ENCODE measurements at regions not wholly inside any gene's neighbourhood (a gene's known extent, or its start where the extent isn't known, plus 50 kb on each side); places are given as distances from the start of the nearest gene placed in this dataset.
"Not testable (repeated sequence)": the region's sequence is repeated elsewhere in the genome, so short reads cannot be mapped to it uniquely, and the experiment has no call there.

DNA sequence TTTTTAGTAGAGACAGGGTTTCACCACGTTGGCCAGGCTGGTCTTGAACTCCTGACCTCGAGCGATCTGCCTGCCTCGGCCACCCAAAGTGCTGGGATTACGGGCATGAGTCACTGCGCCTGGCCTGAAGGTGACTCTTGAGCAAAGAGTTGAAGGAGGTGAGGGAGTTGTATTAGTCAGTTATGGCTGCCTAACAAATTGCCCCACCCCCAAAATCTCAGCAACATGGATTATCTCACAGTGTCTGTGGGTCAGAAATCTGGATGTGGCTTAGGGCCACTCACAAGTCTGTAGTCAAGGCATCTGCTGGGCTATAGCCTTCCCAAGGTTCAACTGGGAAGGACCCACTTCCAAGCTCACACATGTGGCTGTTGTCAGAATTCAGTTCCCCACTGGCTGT, 52.8 kb upstream of the ADGRE5 start:
- no peak for FAIRE-seq
- TF ChIP-seq POLR2A (IDR thresholded peaks at IDR 0.05; ENCODE audit: low read depth, low read length): no peak
- DNase-seq (ENCODE audit: insufficient read length, low spot score): no peak

DNA sequence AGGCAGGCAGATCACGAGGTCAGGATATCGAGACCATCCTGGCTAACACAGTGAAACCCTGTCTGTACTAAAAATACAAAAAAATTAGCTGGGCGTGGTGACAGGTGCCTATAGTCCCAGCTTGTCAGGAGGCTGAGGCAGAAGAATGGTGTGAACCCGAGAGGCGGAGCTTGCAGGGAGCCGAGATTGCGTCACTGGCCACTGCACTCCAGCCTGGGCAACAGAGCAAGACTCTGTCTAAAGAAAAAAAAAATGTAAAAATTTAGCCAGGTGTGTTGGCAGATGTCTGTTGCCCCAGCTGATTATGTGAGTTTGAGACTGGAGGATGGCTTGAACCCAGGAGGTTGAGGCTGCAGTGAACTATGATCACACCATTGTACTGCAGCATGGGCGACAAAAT, 54.2 kb upstream of the ADGRE5 start:
- FAIRE-seq; DNase-seq (ENCODE audit: insufficient read length, low spot score): not testable (repeated sequence)

DNA sequence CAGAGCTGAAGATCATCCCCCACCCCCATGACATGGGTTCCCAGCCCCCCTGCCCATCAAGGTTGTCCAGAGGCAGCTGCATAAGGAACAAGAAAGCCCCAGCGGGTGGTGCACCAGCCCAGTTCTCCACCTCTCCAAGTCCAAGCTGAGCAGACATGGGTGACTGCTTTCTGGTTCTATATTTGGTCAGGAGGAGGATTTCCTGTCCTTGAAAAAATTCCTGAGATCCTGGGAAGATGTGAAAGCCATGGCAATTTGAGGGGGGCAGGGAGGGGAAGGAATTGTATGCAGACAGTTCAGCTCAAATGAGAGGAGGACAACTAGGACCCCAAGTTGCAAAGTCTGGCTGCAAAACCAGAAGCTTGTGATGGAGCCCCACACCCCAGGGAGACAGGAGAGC, 55.4 kb upstream of the ADGRE5 start:
- no peak for DNase-seq (ENCODE audit: insufficient read length, low spot score)
- FAIRE-seq: no peak

DNA sequence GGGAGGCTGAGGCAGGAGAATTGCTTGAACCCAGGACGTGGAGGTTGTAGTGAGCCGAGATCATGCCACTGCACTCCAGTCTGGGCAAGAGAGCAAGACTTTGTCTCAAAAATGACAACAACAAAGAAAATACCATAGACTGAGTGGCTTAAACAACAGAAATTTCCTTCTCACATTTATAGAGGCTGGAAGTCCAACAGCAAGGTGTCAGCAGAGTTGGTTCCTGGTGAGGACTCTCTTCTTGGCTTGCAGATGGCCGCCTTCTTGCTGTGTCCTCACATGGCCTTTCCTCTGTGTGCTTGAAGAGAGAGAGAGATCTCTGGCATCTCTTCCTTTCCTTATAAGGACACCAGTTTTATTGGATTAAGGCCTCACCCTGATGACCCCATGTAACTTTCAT, 56.1 kb upstream of the ADGRE5 start:
- DNase-seq (ENCODE audit: insufficient read length, low spot score) (no peak), FAIRE-seq (no peak)
- TF ChIP-seq POLR2A (IDR thresholded peaks at IDR 0.05; ENCODE audit: low read depth, low read length): no peak

More for the DNA sequence above, 55.4 kb upstream of the ADGRE5 start:
- TF ChIP-seq POLR2A (IDR thresholded peaks at IDR 0.05; ENCODE audit: low read depth, low read length): no peak

DNA sequence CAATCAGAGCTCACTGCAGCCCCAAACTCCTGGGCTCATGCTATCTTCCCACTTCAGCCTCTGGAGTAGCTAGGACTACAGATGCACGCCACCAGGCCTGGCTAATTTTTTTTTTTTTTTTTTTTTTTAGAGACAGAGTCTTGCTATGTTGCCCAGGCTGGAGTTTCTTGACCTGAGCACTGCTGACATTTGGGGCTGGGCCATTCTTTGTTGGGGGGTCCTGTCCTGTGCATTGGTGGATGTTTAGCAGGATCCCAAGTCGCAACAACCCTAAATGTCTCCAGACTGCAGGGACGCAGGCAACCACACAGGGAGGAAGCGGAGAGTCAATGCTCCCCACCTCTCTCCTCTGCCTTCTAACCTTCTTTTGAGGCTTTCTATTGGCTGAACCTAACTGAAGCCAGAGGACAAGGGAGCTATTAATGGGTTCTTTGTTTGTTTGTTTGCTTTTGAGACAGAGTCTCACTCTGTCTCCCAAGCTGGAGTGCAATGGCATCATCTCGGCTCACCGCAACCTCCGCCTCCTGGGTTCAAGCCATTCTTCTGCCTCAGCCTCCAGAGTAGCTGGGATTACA, 58.3 kb upstream of the ADGRE5 start:
- no peak for FAIRE-seq
- no peak for DNase-seq (ENCODE audit: insufficient read length, low spot score)
- TF ChIP-seq POLR2A (IDR thresholded peaks at IDR 0.05; ENCODE audit: low read depth, low read length): no peak

DNA sequence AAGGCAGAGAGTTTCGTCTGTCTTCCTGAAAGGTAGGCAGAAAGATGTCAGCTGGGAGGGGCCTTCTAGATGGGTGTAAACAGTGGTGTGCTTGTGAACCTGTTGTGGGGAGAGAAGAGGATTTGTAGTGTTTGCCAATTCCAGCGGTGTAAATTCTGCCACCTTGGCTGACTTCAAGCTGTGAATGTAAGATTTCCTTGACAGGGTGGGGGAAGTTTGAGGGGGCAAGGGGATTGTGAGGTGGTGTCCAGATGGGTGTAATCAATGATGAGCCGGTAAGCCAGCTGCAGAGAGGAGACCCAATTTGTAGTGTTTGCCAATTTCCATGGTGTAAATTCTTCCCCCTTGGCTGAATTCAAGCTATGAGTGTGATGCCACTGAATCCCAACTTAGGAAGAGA, 61.0 kb upstream of the ADGRE5 start:
- FAIRE-seq (no peak), DNase-seq (ENCODE audit: insufficient read length, low spot score) (no peak)
- TF ChIP-seq POLR2A (IDR thresholded peaks at IDR 0.05; ENCODE audit: low read depth, low read length): no peak

DNA sequence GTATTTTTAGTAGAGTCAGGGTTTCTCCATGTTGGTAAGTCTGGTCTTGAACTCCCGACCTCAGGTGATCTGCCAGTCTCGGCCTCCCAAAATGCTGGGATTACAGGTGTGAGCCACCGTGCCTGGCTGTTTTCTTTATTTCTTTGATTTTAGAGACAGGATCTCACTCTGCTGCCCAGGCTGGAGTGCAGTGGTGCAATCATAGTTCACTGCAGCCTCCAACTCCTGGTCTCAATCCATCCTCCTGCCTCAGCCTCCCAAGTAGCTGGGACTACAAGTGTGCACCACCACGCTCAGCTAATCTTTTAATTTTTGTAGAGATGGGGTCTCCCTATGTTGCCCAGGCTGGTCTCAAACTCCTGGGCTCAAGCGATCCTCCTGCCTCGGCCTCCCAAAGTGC, 61.5 kb upstream of the ADGRE5 start:
- DNase-seq (ENCODE audit: insufficient read length, low spot score): not testable (repeated sequence)

DNA sequence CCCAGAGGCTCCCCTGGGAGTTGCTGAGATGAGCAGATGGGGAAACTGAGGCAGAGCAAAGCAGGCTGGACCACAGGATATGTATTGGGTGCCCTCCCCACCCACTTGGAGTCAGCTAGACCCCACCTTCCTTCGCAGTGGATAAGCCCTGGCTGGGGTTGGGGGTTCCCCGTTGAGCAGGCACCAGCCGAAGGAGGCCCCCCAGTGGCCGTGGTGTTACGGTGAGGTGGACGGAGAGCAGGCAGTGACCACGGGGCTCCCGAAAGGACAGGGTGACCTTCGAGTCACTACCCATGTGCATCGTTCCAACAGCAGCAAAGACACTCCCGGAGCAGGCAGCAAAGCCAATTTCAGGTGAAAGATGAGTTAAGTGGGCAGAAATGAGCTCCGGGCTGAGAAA, 62.4 kb upstream of the ADGRE5 start:
- no peak for DNase-seq (ENCODE audit: insufficient read length, low spot score)
- no peak for TF ChIP-seq POLR2A (IDR thresholded peaks at IDR 0.05; ENCODE audit: low read depth, low read length)
- FAIRE-seq: no peak

More for the DNA sequence above, 61.5 kb upstream of the ADGRE5 start:
- not testable (repeated sequence) for FAIRE-seq

DNA sequence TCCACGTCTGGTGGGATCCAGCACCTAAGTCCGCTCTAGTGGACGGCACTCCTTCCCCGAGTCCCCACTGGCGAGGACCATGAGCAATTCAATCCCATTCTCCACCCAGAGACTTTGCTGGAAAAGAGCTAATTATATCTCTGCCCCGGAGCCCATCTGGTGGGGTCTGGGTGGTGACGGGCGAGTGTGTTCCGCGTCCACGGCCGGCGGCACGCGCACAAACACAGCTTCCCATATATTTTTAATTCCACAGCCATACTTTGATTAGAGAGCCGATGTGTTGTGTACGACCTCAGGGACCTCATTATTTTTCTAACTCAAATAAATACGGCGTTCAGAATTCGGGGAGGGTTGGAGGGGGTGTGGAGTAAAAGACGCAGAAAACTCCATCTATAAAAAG, 64.1 kb upstream of the ADGRE5 start:
- FAIRE-seq (no peak), DNase-seq (ENCODE audit: insufficient read length, low spot score) (no peak)
- TF ChIP-seq POLR2A (IDR thresholded peaks at IDR 0.05; ENCODE audit: low read depth, low read length): no peak

DNA sequence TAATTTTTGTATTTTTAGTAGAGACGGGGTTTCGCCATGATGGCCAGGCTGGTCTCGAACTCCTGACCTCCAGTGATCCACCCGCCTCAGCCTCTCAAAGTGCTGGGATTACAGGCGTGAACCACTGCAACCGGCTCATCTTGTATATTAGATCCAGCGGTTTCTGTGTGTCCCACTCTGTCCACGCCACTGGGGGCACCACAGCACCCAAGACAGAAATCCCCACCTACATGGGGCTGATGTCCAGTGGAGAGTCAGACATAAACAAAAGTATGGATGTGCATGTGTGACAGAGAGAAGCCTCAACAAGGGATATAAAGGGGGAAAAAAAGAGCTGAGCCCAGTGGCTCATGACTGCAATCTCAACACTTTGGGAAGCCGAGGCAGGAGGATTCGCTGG, 65.8 kb upstream of the ADGRE5 start:
- no peak for DNase-seq (ENCODE audit: insufficient read length, low spot score)
- no peak for FAIRE-seq

DNA sequence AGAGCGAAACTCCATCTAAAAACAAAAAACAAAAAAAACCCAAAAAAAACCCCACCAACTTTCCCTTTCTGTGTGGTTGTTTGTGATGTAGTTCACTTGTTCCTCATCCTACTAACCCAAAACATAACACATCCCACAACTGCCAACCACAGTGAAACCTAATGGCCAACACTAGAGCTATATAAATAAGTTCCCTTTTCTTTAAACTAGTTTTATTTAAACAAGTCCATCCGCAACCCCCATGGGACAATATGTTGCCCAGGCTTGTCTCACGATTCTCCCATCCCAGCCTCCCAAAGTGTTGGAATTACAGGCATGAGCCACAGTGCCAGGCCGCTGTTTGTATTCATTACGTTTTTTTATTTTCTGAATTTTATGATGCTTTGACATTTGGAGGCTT, 71.2 kb upstream of the ADGRE5 start:
- no peak for TF ChIP-seq POLR2A (IDR thresholded peaks at IDR 0.05; ENCODE audit: low read depth, low read length)
- DNase-seq (ENCODE audit: insufficient read length, low spot score) (no peak), FAIRE-seq (no peak)

More for the DNA sequence above, 65.8 kb upstream of the ADGRE5 start:
- no peak for TF ChIP-seq POLR2A (IDR thresholded peaks at IDR 0.05; ENCODE audit: low read depth, low read length)

DNA sequence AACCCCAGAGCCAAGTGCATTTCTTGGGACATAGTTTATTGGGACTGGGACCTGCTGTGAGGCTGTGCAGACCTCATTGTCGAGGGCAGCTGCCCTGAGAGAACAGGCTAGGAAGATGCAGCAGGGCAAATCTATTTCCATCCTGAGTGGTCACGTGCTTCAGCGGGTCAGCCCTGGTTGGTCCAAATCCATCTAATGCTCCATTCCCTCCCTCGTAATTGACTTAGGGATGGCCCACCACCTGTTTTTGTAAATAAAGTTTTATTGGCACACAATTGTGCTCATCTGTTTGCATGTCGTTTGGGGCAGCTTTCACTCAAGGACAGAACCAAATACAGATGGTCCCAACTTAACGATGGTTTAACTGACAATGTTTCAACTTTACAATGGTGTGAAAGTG, 75.5 kb upstream of the ADGRE5 start:
- DNase-seq (ENCODE audit: insufficient read length, low spot score) (no peak), FAIRE-seq (no peak)
- no peak for TF ChIP-seq POLR2A (IDR thresholded peaks at IDR 0.05; ENCODE audit: low read depth, low read length)

DNA sequence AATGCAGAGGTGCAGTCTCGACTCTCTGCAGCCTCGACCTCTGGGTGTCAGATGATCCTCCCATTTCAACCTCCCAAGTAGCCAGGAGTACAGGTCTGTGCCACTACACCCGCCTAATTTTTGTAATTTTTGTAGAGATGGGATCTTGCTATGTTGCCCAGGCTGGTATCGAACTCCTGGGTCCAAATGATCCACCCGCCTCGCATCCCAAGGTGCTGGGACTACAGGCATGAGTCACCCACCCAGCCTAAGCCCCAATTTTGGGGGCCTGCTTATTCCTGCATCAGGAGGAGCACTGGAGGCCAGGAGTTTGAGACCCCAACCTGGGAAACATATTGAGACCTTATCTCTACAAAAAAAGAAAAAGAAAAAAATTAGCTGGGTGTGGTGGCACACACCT, 80.1 kb upstream of the ADGRE5 start:
- DNase-seq (ENCODE audit: insufficient read length, low spot score) (no peak), FAIRE-seq (no peak)
- TF ChIP-seq POLR2A (IDR thresholded peaks at IDR 0.05; ENCODE audit: low read depth, low read length): no peak

DNA sequence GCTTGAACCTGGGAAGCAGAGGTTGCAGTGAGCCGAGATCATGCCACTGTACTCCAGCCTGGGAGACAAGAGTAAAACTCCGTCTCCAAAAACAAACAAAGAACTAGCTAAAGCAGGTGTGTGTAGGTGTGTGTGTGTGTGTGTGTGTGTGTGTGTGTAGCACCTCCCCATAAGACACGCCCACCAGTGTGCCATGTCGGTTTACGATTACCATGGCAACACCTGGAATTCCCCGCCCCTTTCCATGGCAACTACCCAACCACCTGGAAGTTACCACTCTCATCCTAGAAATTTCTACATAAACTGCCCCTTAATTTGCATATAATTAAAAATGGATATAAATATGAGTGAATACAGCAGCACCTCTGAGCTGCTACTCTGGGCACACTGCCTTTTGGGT, 80.9 kb upstream of the ADGRE5 start:
- TF ChIP-seq POLR2A (IDR thresholded peaks at IDR 0.05; ENCODE audit: low read depth, low read length): no peak
- FAIRE-seq (no peak), DNase-seq (ENCODE audit: insufficient read length, low spot score) (no peak)

DNA sequence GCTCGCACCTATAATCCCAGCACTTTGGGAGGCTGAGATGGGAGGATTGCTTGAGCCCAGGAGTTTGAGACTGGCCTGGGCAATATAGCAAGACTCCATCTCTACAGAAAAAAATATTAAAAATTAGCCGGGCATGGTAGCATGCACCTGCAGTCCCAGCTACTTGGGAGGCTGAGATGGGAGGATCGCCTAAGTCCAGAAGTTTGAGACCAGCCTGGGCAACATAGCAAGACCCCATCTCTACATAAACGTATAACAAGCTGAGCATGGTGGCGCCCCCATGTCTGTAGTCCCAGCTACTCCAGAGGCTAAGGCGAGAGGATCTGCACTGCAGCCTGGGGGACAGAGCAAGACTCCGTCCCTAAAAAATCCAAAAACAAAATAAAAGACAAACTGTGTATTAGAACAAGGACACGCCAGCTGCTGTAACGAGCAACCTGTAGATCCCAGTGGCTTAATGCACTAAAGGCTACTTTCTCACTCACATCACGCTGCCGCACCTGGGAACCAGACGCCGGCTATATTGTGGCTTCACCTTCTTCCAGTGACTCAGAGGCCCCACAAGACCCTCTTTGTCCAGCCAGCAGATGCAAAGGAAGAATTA, 81.9 kb upstream of the ADGRE5 start:
- FAIRE-seq; DNase-seq (ENCODE audit: insufficient read length, low spot score): not testable (repeated sequence)

DNA sequence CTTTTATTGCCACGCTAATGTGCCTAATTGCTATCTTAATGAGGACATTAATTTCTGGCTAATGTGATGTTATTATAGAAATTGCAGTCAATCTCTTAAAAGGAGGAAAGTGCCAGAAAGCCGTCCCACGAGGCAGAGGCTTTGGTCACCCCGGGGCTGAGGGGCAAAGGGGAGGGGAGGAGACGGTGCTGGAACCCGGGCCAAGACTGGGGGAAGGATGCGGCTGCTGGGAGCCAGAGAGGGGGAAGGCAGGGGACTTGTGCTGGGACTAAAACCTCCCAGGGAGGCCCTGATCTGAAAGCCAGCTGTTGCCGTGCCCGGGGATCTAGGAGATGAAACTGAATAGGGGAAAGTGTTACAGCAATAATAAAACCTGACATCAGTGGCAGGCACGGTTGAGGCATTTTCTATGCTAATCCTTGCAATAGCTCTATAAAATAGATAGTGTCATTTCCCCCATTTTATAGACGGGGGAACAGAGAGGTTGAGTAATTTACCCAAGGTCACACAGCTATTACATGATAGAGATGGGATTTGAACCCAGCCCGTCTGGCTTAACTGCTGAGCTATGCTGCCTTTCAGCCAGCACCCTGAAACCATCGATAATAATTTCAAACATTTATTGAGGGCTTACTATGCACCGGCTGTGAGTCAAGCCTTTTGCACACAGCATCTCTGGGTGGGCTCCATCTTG, 83.2 kb upstream of the ADGRE5 start:
- not testable (repeated sequence) for FAIRE-seq

DNA sequence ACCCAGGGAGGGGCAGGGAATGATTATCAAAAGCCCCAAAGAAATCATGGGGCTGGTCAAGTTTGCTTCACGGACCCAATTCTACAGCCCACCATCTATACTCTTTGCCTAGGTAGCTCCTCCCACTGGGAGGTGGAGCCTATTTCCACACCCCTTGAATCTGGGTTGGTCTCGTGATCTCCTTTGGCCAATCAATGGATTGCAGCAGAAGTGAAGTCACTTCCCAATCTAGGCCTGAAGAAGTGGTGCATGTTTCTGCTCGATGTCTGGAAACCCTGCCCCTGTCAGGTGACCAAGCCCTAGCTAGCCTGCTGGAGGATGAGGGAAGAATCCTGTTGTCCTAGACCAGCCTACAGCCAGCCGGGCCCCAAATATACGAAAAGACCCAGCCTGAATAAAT, 86.3 kb upstream of the ADGRE5 start:
- FAIRE-seq: not testable (repeated sequence)

More for the DNA sequence above, 83.2 kb upstream of the ADGRE5 start:
- not testable (repeated sequence) for DNase-seq (ENCODE audit: insufficient read length, low spot score)

DNA sequence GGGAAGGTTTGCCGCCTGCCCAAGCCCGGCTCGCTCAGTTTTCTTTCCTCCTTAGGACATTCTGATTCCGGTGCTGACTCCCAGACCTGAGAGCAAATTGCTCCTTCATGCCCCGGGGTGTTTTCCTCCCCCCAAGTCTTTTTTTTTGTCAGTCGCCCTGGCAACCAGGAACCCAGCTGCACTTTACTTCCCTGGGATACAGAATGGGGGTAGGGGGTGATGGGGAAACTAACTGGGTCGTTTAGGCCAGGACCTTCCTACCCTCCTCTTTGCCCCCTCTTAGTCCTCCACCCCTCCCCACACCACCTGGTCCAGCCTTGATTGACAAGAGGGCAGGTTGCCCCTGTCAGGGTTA, 87.5 kb upstream of the ADGRE5 start:
- not testable (repeated sequence) for DNase-seq (ENCODE audit: insufficient read length, low spot score); FAIRE-seq

More for the DNA sequence above, 86.3 kb upstream of the ADGRE5 start:
- not testable (repeated sequence) for DNase-seq (ENCODE audit: insufficient read length, low spot score)

DNA sequence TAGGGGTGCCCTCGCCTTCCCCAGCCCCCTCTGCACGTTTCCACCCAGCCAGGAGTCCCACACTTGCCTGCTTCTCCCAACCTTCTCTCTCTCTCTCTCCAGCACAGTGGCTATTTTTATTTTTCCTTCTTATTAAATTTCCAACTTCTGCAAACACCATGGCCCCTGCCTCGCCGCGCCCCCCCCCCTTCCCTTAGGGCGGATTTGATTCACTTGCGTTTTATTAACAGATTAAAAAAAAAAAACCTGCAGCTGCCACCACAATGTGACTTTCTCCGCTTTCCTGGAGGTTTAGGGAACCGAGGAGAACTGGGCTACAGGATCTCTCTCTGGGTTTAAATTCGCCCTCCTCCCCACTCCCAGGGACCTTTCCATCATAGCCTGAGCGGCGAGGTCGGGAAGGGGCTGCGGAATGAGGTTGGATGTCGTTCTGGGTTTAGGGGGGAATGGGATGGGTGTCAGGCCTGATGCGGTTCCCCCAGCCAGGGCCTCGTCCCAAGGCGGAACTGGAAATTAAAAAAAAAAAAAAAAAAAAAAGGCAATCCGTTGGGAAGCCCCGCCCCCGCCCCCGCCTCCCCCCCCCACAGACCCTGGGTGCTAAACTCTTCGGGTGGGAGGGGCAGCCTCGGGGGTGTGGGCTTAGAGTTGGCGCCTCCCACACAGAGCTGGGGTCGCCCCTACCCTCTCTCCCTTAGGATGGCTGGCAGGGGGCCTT, 87.3 kb upstream of the ADGRL1 start:
- not testable (repeated sequence) for DNase-seq (ENCODE audit: insufficient read length, low spot score)

DNA sequence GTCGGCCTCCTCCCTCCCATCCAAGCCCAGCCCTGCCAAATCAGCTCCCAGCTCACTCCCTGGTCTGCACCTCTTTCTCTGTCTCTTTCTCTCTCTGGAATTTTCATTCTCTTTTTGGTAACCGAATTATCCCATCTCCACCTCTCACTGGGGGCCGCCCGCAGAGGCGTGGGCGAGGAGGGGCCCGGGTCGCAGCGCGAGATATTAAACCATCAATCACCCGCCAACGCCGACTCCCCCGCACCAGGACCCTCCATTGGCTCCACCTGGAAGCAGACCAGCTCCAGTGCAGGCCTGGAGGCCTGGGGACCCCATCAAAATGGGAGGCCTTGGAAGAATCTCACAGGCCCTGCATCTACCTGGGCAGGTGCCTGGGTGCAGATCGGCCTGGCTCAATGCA, 83.8 kb upstream of the ADGRL1 start:
- not testable (repeated sequence) for DNase-seq (ENCODE audit: insufficient read length, low spot score); FAIRE-seq

More for the DNA sequence above, 87.3 kb upstream of the ADGRL1 start:
- FAIRE-seq: not testable (repeated sequence)

All from H54 (cell line).